ENCODE measurements at regions not wholly inside any gene's neighbourhood (a gene's known extent, or its start where the extent isn't known, plus 50 kb on each side); places are given as distances from the start of the nearest gene placed in this dataset.

DNA sequence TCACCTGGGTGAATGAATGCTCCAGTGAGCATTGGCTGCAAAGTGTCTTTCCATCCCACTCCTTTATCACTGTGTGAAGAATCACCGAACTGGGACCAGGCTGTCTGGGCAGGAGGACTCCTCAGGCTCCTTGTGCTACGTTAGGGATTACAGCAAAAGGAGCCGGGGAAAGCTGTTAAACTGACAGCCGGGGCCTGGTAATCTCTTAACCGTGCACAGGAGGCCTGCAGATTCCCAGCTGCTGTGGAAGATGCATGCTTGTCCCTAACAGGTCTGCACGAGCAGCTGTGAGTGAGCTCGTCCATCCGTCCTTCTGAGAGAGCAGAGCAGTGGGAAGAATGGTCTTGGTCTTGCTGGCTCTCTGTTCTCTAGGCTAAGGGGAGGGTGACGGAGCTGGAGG, 231.5 kb downstream of the AACS start:
- H3K4me3 ChIP-seq (ENCODE audit: low read length) = no peak overlapping the region
- TF ChIP-seq, protein P1, sequence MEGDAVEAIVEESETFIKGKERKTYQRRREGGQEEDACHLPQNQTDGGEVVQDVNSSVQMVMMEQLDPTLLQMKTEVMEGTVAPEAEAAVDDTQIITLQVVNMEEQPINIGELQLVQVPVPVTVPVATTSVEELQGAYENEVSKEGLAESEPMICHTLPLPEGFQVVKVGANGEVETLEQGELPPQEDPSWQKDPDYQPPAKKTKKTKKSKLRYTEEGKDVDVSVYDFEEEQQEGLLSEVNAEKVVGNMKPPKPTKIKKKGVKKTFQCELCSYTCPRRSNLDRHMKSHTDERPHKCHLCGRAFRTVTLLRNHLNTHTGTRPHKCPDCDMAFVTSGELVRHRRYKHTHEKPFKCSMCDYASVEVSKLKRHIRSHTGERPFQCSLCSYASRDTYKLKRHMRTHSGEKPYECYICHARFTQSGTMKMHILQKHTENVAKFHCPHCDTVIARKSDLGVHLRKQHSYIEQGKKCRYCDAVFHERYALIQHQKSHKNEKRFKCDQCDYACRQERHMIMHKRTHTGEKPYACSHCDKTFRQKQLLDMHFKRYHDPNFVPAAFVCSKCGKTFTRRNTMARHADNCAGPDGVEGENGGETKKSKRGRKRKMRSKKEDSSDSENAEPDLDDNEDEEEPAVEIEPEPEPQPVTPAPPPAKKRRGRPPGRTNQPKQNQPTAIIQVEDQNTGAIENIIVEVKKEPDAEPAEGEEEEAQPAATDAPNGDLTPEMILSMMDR (IDR thresholded peaks at IDR 0.05; ENCODE audit: insufficient read depth, low read depth, low read length, missing control alignments) = no peak
- DNase-seq (ENCODE audit: low read depth) = no peak

DNA sequence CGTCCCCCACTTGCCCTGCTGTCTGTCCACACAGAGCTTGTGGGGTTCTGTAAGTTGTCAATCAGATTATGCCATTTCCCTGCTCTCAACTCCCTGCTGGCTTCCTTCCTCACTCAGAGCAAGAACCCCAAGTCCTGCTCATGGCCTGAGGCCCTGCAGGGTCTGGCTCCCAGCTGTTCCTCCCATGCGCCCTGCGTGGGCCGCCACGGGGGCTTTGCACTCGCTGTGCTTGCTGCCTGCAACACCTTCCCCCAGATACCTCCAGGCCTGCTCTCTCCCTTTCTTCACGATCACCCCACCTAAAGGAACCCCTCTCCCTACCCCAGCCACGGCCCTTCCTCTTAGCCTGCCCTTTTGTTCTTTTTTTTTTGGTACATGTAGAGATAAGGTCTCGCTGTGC, 234.6 kb downstream of the AACS start:
- TF ChIP-seq, protein P1 (IDR thresholded peaks at IDR 0.05; ENCODE audit: insufficient read depth, low read depth, low read length, missing control alignments) = no peak
- H3K4me3 ChIP-seq (ENCODE audit: low read length) = no peak overlapping the region
- DNase-seq (ENCODE audit: low read depth) = no peak

DNA sequence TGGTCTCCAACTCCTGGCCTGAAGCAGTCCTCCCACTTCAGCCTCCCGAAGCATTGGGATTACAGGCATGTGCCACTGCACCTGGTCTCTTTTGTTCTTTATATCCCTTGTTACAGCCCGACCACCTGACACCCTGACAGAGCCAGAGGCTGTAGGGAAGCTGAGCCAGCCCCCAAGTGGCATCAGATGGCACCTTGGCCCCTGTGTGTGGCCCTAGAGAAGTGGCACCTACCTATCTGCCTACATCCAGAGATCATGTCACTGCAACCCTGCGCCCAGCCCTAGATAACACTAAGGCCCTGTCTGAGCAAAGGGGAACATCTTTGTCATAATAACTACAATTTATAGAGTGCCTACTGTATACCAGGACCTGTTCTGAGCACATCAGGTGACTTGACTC, 235.0 kb downstream of the AACS start:
- TF ChIP-seq, protein P1 (IDR thresholded peaks at IDR 0.05; ENCODE audit: insufficient read depth, low read depth, low read length, missing control alignments) = no peak
- no peak for DNase-seq (ENCODE audit: low read depth)
- no peak overlapping the region for H3K4me3 ChIP-seq (ENCODE audit: low read length)

DNA sequence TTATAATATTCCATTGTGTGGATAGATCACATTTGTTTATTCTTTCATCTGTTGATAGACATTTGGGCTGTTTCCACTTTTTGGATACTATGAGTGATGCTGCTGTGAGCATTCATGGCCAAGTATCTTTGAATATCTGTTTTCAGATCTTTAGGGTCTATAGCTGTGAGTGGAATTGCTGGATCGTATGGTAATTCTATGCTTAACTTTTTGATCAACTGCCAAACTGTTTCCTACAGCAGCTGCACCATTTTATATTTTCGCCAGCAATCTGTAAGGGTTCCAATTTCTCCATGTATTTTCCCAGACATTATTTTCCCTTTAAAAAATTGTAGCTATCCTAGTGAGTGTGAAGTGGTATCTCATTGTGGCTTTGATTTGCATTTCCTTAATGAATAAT, 238.1 kb downstream of the AACS start:
- TF ChIP-seq, protein P1 (IDR thresholded peaks at IDR 0.05; ENCODE audit: insufficient read depth, low read depth, low read length, missing control alignments) = no peak
- DNase-seq (ENCODE audit: low read depth) = no peak
- no peak overlapping the region for H3K4me3 ChIP-seq (ENCODE audit: low read length)

DNA sequence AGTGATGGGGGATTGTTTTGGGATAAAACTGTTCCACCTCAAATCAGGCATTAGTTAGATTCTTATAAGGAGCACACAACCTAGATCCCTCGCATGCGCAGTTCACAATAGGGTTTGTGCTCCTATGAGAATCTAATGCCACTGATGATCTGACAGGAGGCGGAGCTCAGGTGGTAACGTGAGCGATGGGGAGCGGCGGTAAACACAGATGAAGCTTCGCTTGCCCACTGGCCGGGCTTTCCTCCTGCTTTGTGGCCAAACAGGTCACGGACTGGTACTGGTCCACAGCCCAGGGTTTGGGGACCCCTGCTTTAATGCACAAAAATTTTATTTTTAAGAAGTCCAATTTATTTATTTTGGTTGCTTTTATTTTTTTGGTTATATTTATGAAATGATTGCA, 238.8 kb downstream of the AACS start:
- no peak for DNase-seq (ENCODE audit: low read depth)
- TF ChIP-seq, protein P1 (IDR thresholded peaks at IDR 0.05; ENCODE audit: insufficient read depth, low read depth, low read length, missing control alignments) = no peak
- H3K4me3 ChIP-seq (ENCODE audit: low read length) = no peak overlapping the region

DNA sequence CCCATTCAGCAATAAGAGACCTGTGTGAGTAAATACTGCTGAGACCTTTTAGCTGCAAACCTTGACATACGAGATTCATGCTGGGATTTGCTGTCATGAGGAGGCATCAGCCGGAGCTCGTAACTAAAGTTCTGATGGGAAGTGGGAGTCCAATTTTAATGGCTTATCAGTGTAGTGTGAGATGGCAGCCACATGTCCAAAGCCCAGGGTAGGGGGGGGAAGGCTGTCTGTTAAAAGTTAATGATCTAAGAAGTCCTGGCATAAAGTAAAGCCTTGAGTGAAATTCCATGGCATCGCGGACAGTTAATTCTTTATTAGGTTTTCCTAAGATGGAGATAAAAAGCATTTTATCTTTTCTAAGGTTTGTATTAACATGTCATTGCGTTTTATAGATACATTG, 240.0 kb downstream of the AACS start:
- DNase-seq (ENCODE audit: low read depth) = no peak
- H3K4me3 ChIP-seq (ENCODE audit: low read length) = no peak overlapping the region
- TF ChIP-seq, protein P1 (IDR thresholded peaks at IDR 0.05; ENCODE audit: insufficient read depth, low read depth, low read length, missing control alignments) = no peak

DNA sequence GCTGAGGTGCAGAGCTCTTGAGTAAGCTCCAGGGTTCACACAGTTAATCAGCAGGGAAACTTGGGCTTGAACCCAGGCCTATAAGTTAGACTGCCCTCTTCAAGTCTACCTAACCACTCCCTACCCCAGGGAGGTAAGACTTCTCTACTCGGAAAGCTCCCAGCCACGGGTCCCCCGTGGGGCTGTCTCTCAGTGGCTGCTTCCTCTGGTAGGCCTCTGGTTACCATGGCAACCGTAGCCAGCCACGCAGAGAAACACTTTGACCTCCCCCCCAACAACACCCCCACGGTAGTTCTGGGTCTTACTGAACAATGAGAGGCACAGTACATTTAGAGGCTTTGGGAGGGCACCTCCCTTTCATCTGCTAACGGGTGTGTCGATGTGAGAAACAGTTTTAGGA, 245.2 kb downstream of the AACS start:
- no peak for DNase-seq (ENCODE audit: low read depth)
- TF ChIP-seq, protein P1 (IDR thresholded peaks at IDR 0.05; ENCODE audit: insufficient read depth, low read depth, low read length, missing control alignments) = no peak
- H3K4me3 ChIP-seq (ENCODE audit: low read length) = no peak overlapping the region

Measured in epithelial cell of esophagus (primary cell).